22Rv1 (cell line): ENCODE measurements at regions not wholly inside any gene's neighbourhood (a gene's known extent, or its start where the extent isn't known, plus 50 kb on each side); places are given as distances from the start of the nearest gene placed in this dataset.

Source experiments
- ZFX ChIP-seq: fragments of 450-650 bp; IDR thresholded peaks from 2 replicates; pipeline ENCODE4 v1.6.1; 2017; ENCODE audit warnings: antibody characterized with exemption, borderline replicate concordance
- TF ChIP-seq, protein P1 (sequence below): fragments of 450-650 bp; IDR thresholded peaks from 2 replicates; pipeline ENCODE4 v1.5.1; 2017; ENCODE audit warnings: mild to moderate bottlenecking

- TF ChIP-seq, protein P1, sequence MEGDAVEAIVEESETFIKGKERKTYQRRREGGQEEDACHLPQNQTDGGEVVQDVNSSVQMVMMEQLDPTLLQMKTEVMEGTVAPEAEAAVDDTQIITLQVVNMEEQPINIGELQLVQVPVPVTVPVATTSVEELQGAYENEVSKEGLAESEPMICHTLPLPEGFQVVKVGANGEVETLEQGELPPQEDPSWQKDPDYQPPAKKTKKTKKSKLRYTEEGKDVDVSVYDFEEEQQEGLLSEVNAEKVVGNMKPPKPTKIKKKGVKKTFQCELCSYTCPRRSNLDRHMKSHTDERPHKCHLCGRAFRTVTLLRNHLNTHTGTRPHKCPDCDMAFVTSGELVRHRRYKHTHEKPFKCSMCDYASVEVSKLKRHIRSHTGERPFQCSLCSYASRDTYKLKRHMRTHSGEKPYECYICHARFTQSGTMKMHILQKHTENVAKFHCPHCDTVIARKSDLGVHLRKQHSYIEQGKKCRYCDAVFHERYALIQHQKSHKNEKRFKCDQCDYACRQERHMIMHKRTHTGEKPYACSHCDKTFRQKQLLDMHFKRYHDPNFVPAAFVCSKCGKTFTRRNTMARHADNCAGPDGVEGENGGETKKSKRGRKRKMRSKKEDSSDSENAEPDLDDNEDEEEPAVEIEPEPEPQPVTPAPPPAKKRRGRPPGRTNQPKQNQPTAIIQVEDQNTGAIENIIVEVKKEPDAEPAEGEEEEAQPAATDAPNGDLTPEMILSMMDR = no peak
- no peak for TF ChIP-seq ZFX
Measured at GRCh38 chr9:27703216-27703980, 130.1 kb upstream of the C9orf72 start.
